Activated CD8-positive, alpha-beta memory T cell treated with anti-CD3 and anti-CD28 coated beads, Interleukin-2, amount 50 U/mL, for 4 hours (primary cell): ENCODE measurements at regions not wholly inside any gene's neighbourhood (a gene's known extent, or its start where the extent isn't known, plus 50 kb on each side); places are given as distances from the start of the nearest gene placed in this dataset.
"Not testable (repeated sequence)": the region's sequence is repeated elsewhere in the genome, so short reads cannot be mapped to it uniquely, and the experiment has no call there.

Source experiments
- DNase-seq: peaks from one replicate; pipeline ENCODE4 v3.0.0-alpha.2; 2020

GRCh38 chr2:8343031-8343430 is 338.8 kb upstream of the ID2 start:
- no peak for DNase-seq

- DNase-seq: no peak
These were observed 337.4 kb upstream of the ID2 start for GRCh38 chr2:8344144-8345097.

- DNase-seq: no peak
These were observed 336.7 kb upstream of the ID2 start for GRCh38 chr2:8345200-8345599.

GRCh38 chr2:8346208-8346607 is 335.6 kb upstream of the ID2 start:
- no peak for DNase-seq

- DNase-seq: no peak
These were observed 335.0 kb upstream of the ID2 start for GRCh38 chr2:8346706-8347430.

GRCh38 chr2:8348911-8349310 is 332.9 kb upstream of the ID2 start:
- not testable (repeated sequence) for DNase-seq

GRCh38 chr2:8352296-8352695 is 329.6 kb upstream of the ID2 start:
- no peak for DNase-seq

GRCh38 chr2:8352989-8353388 is 328.9 kb upstream of the ID2 start:
- DNase-seq: no peak

- no peak for DNase-seq
These were observed 326.6 kb upstream of the ID2 start for GRCh38 chr2:8355102-8355859.

- no peak for DNase-seq
These were observed 323.9 kb upstream of the ID2 start for GRCh38 chr2:8357738-8358518.

GRCh38 chr2:8361930-8362329 is 319.9 kb upstream of the ID2 start:
- no peak for DNase-seq

GRCh38 chr2:8363161-8363560 is 318.7 kb upstream of the ID2 start:
- DNase-seq: no peak

- no peak for DNase-seq
These were observed 317.2 kb upstream of the ID2 start for GRCh38 chr2:8364668-8365067.

- DNase-seq: no peak
These were observed 316.4 kb upstream of the ID2 start for GRCh38 chr2:8365331-8365910.

- DNase-seq: no peak
These were observed 314.0 kb upstream of the ID2 start for GRCh38 chr2:8367833-8368232.

- DNase-seq: no peak
These were observed 313.4 kb upstream of the ID2 start for GRCh38 chr2:8368463-8368862.

GRCh38 chr2:8369522-8369921 is 312.3 kb upstream of the ID2 start:
- DNase-seq: no peak

GRCh38 chr2:8370258-8370802 is 311.5 kb upstream of the ID2 start:
- DNase-seq: no peak

GRCh38 chr2:8371653-8372052 is 310.2 kb upstream of the ID2 start:
- no peak for DNase-seq

- no peak for DNase-seq
These were observed 307.1 kb upstream of the ID2 start for GRCh38 chr2:8374782-8375181.

GRCh38 chr2:8376603-8377410 is 305.0 kb upstream of the ID2 start:
- no peak for DNase-seq
